NCI-H2227 (cell line): ENCODE measurements at regions not wholly inside any gene's neighbourhood (a gene's known extent, or its start where the extent isn't known, plus 50 kb on each side); places are given as distances from the start of the nearest gene placed in this dataset.
"Not testable (repeated sequence)": the region's sequence is repeated elsewhere in the genome, so short reads cannot be mapped to it uniquely, and the experiment has no call there.

ENCODE experiments used
- DNase-seq: peaks from one replicate; lab custom pipeline; 2025; ENCODE audit not compliant: unreplicated experiment; lab: John Stamatoyannopoulos, UW

- no peak for DNase-seq
Measured at GRCh38 chr10:36457751-36458150, 667.6 kb upstream of the ANKRD30A start.

GRCh38 chr10:36455526-36456133, 669.8 kb upstream of the ANKRD30A start:
- DNase-seq = no peak

GRCh38 chr10:36452851-36453250, 672.5 kb upstream of the ANKRD30A start:
- no peak for DNase-seq

GRCh38 chr10:36451391-36451970, 673.9 kb upstream of the ANKRD30A start:
- no peak for DNase-seq

- DNase-seq = no peak
Measured at GRCh38 chr10:36450380-36450779, 675.0 kb upstream of the ANKRD30A start.

DNA sequence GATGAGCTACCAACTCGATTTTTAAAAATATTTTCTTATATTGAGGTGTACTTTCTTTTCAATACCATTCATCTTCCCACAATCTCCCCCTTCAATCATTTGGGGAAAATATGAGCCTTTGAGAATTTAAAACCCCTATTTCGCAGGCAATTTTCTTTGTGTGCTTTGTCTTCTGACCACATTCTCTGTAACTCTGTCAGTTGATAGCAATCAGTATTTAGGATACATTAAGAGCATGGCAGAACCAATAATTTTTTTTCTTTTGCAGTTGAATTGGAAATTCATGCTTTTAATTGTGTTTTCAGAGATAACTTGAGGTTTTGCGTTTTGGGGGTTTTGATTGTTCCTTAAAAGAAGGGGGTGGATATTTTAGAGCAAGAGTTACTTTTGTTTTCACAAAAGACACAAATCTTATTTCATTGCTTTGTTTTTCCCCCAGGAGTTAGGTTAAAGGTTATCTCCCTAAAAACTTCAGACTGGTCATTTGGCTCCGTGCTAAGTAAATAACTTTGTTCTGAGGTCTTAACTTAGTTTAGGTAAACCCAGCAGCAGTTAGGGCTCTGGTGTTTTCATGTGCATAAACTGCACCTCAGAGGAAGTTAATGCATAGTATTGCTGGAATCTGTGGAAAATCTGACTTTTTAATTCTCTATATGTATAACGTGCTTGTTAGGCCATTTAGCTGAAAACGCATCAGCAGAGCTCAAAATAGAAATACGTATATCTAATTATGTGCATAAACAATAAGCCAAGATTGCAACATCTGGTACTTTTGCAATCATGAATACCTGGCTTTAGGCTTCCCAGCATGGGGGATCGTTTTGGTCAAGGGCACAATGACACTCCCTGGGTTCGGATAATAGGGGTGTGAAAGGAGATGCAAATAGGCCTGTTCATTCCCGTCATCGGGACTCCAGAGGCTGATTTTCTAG, 676.4 kb upstream of the ANKRD30A start:
- no peak for DNase-seq

DNA sequence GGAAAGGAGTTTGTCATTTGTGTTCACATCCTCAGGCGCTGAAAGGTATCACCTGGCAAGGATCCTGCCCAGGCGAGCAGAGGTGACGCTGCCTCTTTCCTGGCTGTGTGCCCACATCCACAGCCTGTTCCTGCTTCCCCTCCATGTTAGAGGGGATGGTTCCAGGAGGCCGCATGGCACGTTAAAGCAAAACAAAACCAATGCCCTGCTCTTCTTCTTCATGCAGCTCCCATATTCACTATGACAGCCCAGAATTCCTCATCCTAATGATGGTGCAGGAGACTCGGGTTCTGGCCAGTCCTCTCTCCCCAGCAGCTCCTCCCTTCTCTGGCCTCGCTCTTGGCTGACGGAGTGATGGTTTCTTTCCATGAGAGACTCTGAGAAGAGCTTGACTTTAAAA, 678.5 kb upstream of the ANKRD30A start:
- DNase-seq = no peak

DNA sequence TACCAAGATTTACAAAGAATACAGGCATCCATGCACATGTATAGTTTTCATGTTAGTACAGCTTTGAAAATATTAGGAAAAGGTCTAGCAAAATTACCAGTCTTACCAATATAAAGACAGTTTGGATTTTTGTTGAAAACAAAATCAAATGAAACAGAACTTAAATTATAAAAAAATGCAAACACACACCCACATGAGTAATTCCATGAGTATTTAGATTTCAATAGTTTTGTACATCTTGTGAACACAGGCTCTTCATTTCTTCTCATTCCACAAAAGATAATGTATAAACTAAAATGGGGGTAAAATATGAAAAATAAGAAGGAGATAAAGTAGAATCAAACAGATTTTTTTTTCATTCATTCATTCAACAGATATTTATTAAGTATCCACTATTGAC, 682.2 kb upstream of the ANKRD30A start:
- no peak for DNase-seq

DNA sequence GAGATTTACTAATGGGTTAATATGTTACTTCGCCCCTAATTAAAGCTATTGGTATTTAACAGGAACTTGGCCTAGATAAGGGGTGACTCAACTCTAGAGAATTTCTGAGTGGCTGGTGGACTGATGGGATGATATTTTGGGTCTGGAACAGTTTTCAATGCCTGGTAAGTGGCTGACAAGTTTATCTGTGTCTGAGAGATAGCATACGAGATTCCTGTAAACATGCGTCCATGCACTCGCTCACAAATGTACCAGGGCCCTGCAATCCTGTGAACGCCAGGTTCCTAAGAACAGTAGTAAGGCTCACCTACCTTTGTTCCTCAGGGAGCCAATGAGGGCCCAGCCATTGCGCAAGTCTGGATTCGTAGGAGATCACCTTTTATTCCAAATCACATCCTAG, 683.8 kb upstream of the ANKRD30A start:
- DNase-seq = no peak

GRCh38 chr10:36440539-36440938, 684.9 kb upstream of the ANKRD30A start:
- no peak for DNase-seq

- DNase-seq = no peak
Measured at GRCh38 chr10:36437367-36437766, 688.0 kb upstream of the ANKRD30A start.

- no peak for DNase-seq
Measured at GRCh38 chr10:36428507-36428906, 696.9 kb upstream of the ANKRD30A start.

DNA sequence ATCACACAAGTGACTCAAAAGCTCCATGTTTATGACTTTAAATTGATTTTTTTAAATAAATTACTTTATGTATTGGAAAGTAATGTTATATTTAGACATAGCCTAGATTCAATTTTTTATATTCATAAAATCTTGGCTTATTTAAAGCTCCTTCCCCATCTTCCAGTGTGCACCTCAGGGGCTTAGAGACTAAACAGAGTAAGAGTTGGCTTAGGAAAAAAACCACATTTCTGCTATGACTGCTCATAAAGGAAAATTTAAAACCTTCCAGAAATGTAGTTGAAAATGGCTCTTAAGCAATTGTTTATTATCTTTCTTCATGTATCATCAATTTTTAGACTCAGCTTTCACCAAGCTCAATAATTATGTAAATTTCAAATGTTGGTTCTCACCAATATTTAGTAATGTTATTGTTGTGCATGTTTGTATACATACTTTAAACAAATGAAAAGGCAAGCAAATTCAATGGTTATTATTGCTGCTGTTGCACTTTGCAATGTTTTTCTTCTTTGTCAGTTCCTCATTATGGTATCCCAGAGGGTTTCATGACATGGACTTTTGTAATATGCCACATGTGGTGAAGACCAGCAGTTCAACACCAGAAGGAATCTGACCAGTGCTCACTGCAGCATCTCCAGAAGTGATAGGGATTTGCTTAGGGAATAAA, 700.1 kb upstream of the ANKRD30A start:
- DNase-seq = no peak

GRCh38 chr10:36424502-36424901, 700.9 kb upstream of the ANKRD30A start:
- DNase-seq = no peak

- DNase-seq = no peak
Measured at GRCh38 chr10:36423821-36424248, 701.6 kb upstream of the ANKRD30A start.

GRCh38 chr10:36421992-36422391, 703.4 kb upstream of the ANKRD30A start:
- no peak for DNase-seq

GRCh38 chr10:36416513-36416912, 708.9 kb upstream of the ANKRD30A start:
- no peak for DNase-seq

DNA sequence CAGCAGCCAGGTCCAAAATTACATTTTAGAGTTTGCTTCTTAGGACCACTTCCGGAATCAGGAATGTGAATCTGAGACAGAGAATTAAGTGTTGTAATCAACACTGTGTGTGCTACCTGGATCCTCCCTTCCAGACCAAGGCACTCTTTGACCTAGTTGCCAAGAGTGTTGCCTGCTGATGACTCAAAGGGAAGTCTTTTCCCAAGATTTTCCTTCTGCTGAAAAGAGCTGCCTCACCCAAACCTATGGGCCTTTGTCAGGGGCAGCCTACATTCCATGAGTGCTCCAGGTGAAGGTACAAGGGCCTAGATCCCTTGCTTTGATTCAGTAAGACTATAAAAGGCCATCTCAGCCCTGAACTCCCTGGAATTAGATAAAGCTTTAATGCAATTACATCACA, 712.5 kb upstream of the ANKRD30A start:
- no peak for DNase-seq

DNA sequence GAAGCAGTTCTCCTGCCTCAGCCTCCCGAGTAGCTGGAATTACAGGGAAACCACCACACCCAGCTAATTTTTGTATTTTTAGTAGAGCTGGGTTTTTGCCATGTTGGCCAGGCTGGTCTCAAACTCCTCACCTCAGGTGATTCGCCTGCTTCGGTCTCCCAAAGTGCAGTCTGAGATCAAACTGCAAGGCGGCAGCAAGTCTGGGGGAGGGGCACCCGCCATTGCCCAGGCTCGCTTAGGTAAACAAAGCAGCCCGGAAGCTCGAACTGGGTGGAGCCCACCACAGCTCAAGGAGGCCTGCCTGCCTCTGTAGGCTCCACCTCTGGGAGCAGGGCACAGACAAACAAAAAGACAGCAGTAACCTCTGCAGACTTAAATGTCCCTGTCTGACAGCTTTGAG, 725.2 kb upstream of the ANKRD30A start:
- DNase-seq = not testable (repeated sequence)

- DNase-seq = no peak
Measured at GRCh38 chr10:36393801-36394200, 731.6 kb upstream of the ANKRD30A start.

DNA sequence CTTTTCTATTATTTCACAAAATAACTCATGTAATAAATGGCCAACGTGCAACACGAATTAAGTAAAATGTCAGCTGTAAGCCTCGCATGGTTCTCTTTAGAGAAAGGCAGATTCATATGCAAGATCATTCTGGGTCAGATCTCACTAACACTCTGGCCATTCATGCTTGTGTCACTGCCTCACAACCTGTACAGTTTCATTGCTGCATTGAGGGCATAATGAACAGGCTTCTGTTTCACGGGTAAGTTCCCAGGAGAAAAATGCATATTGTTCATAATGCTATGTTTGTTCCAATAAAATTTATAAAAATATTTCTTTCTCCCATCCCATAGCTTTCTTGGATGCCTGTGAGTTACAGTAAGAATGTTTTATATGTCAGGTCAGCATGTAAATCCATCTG, 734.0 kb upstream of the ANKRD30A start:
- no peak for DNase-seq

DNA sequence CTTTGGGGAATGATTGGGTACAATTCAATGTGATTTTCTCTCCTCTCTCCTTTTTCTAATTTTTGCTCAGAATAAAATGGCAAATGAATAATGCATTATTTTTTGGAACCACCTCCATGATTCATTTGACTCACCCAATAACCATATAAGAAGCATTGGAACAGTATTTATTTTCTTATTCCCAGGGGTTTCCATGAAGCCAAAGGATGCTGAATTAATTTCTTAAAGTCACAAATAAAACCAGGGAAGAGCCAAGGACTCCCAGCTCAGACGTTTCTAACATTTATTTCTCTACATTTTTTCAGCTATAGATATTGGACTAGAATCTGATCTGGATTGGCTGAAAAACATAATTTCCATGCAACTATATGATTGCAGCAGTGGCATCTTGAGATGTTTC, 735.2 kb upstream of the ANKRD30A start:
- DNase-seq = no peak
